Cardiac fibroblast (primary cell): ENCODE measurements at regions not wholly inside any gene's neighbourhood (a gene's known extent, or its start where the extent isn't known, plus 50 kb on each side); places are given as distances from the start of the nearest gene placed in this dataset.

Experiments used
- DNase-seq, 2 donors: peaks; one replicate each; pipeline versions ENCODE4 v3.0.0 to v3.0.0-alpha.2; 2010; ENCODE audit warnings: low read depth in 2 of 2
- H3K4me3 ChIP-seq, 2 donors: replicated peaks in 1 of 2; 1 replicate in 1 of 2; 2 replicates in 1 of 2; pipeline ENCODE4 v1.5.1; 2011; ENCODE audit warnings: low read depth in 2 of 2, low read length in 2 of 2, mild to moderate bottlenecking in 2 of 2, moderate library complexity in 1 of 2
- TF ChIP-seq, protein P1 (sequence below): IDR thresholded peaks from one replicate; pipeline ENCODE4 v1.5.1; 2011; ENCODE audit warnings: low read depth, mild to moderate bottlenecking, low read length, inconsistent platforms

DNA sequence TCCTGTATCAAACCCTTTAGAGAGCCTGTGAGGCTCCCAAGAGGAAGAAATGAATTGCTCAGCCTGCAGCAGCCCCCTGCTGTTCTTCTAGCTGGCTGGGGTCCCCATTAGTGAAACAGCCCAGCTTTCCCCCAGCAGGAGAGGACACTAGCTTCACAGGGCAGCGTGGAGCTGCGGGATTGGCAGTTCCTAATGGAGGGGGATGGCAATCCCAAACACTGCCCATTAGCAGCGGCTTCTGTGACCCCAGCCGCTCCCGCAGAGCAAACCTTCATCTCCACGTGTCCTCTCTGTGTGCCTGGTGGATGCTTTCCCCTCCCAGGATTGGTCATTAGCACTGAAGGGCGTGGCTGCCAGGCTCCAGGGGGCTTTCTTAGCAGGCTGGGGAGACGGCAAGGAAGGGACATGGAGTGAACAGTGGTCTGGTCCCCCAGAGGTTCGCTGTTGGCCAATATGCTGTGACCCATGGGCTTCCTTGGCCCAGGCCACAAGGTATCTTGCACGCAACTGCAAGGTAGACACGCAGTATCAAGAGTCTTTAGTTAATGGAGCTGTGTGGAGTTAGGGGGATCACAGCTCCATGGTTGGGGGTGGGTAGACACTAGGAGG is 322.5 kb upstream of the ZMIZ1 start:
- TF ChIP-seq, protein P1, sequence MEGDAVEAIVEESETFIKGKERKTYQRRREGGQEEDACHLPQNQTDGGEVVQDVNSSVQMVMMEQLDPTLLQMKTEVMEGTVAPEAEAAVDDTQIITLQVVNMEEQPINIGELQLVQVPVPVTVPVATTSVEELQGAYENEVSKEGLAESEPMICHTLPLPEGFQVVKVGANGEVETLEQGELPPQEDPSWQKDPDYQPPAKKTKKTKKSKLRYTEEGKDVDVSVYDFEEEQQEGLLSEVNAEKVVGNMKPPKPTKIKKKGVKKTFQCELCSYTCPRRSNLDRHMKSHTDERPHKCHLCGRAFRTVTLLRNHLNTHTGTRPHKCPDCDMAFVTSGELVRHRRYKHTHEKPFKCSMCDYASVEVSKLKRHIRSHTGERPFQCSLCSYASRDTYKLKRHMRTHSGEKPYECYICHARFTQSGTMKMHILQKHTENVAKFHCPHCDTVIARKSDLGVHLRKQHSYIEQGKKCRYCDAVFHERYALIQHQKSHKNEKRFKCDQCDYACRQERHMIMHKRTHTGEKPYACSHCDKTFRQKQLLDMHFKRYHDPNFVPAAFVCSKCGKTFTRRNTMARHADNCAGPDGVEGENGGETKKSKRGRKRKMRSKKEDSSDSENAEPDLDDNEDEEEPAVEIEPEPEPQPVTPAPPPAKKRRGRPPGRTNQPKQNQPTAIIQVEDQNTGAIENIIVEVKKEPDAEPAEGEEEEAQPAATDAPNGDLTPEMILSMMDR = no peak
- no peak overlapping the region for H3K4me3 ChIP-seq
- no peak for DNase-seq

DNA sequence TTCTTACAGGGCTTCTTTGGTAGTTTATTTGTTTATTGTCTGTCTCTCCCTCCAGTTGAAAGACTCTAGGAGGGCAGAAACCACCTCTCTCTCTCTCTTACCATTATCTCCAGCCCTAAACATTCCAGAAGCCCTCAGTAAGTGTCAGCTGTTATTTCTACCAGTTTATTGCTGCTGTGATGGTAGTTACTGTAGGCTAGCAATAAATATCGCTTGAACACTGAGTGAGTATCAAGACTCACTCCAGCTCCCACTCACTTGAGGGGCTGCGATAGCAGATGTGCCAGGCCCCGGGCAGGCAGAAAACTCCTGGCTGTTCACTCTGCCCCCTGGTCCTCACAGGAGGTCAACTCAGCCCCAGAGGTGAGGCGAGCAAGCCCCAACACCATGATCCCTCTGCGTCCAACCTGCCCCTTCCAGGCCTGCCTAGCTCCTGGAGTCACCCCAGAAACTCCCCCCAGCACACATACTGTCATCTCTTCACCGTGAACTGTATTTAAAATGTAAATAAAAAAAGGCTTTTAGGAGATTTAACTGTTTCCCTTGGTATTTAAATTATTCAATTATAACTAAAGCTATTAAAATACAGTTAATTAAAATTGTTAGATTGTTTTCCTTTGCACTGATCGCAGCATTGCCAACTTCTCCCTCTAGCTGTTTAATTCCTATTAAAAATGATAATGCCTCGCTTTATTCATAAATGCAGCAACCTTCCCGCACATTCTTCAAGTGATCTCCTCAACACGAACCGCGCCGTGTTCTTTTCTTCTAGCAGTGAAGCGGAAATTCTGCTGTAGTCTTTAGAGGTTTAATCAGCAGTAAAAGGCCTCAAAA is 321.1 kb upstream of the ZMIZ1 start:
- no peak for DNase-seq
- H3K4me3 ChIP-seq = no peak overlapping the region
- TF ChIP-seq, protein P1 = no peak

DNA sequence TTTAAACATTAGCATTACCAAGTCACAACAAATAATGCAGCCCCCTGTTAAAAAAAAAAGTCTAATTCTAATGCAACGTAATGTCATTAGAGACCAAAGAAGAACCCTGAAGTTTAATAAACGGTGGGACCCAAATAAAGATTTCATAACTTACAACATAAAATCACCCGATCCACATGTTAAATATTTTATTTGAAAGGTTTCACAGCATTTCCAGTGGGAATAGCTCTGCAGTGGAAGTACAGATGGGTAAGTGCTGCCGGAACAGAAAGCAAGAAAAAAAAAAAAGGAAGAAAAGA is 320.6 kb upstream of the ZMIZ1 start:
- no peak for DNase-seq
- TF ChIP-seq, protein P1 = no peak

DNA sequence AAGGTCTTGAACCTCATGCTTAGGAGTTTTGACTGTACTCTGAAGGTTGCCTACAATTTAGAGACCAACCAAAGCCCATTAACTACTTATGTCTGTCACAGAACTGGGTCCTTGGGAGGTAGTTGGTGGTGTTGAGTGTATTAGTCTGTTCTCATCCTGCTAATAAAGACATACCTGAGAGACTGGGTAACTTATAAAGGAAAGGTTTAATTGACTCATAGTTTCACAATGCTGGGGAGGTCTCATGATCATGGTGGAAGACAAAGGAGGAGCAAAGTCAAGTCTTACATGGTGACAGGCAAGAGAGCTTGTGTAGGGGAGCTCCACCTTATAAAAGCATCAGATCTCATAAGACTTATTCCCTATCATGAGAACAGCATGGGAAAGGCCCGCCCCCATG is 319.6 kb upstream of the ZMIZ1 start:
- H3K4me3 ChIP-seq = no peak overlapping the region
- DNase-seq = no peak
- TF ChIP-seq, protein P1 = no peak

More for the DNA sequence above, 320.6 kb upstream of the ZMIZ1 start:
- H3K4me3 ChIP-seq = no peak overlapping the region

DNA sequence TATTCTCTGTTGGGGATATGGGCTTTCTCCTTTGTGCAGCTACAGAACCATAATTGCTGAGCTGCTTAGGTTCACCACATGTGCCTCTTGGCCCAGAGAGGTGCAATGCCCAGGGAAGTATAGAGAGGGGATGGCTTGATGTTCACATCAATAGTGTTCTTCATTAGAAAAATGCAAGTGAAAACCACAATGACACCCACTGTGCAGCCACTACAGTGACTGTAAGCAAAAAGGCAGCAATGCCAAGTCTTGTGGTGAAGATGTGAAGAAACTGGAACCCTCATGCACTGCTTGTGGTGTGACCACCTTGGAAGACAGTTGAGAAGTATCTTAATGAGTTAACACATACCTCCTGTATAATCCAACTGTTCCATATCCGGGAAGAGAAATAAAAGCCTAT is 318.9 kb upstream of the ZMIZ1 start:
- no peak for DNase-seq

DNA sequence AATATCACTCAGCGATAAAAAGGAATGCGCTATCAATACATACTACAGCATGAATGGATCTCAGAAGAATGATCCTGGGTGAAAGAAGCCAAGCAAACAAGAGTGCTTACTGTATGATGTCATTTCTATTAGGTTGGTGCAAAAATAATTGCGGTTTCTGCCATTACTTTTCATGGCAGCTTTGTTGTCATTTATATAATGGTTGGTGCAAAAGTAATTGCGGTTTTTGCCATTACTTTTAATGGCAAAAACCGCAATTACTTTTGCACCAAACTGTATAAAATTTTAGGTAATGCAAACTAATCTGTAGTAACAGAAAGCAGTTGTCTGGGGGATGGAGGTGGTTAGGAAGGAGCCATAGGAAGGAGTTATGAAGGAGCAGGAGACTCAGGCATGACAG is 318.3 kb upstream of the ZMIZ1 start:
- DNase-seq = no peak
- H3K4me3 ChIP-seq = no peak overlapping the region
- TF ChIP-seq, protein P1 = no peak

More for the DNA sequence above, 318.9 kb upstream of the ZMIZ1 start:
- H3K4me3 ChIP-seq = no peak overlapping the region
- TF ChIP-seq, protein P1 = no peak
